HUES6 (cell line): ENCODE measurements at regions not wholly inside any gene's neighbourhood (a gene's known extent, or its start where the extent isn't known, plus 50 kb on each side); places are given as distances from the start of the nearest gene placed in this dataset.

Experiments
- H3K27ac ChIP-seq: 2 replicates; pipeline ENCODE4 v1.7.0; 2013; ENCODE audit warnings: low read depth, mild to moderate bottlenecking, low read length, inconsistent platforms
- H3K27me3 ChIP-seq: 2 replicates; pipeline ENCODE4 v1.6.1; 2013; ENCODE audit warnings: low read length; ENCODE audit not compliant: control insufficient read depth, insufficient read depth
- H3K36me3 ChIP-seq: 2 replicates; pipeline ENCODE4 v1.6.1; 2013; ENCODE audit warnings: low read length; ENCODE audit not compliant: control insufficient read depth, insufficient read depth
- H3K4me1 ChIP-seq: 2 replicates; pipeline ENCODE4 v1.6.1; 2013; ENCODE audit warnings: low read length; ENCODE audit not compliant: control insufficient read depth, insufficient read depth
- H3K4me3 ChIP-seq: 2 replicates; pipeline ENCODE4 v1.5.1; 2013; ENCODE audit warnings: low read depth, low read length
- H3K9ac ChIP-seq: one replicate; pipeline ENCODE4 v1.6.1; 2013; ENCODE audit warnings: mild to moderate bottlenecking, low read length
- H3K9me3 ChIP-seq: 2 replicates; pipeline ENCODE4 v1.6.1; 2013; ENCODE audit warnings: low read depth, low read length; ENCODE audit not compliant: control insufficient read depth, insufficient read depth

DNA sequence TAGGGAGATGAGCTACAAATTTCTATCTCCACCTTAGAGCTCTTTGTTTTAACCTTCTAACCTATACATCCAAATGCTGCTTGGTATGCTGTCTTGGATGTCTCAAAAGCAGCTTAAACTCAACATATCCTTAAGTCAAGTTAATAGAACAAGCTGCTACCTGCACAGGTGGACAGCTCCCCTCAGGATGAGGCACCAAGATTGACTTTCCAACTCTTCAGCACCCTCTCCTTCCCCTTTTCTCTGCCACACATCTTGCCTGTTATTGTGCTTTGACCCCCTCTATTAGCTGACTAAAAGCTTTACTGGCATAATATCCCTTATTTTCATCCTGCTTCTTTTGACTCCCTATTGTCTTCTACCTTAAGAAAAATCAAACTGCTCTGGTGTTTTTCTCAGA lies 448.1 kb upstream of the MEX3C start:
- Histone ChIP-seq H3K36me3 (no peaks in the 10 kb centered on the region), H3K27ac (no peak overlapping the region), H3K27me3 (no peaks in the 10 kb centered on the region), H3K4me1 (no peaks in the 10 kb centered on the region), H3K9me3 (no peaks in the 10 kb centered on the region), H3K9ac (no peak overlapping the region), H3K4me3 (no peak overlapping the region)

DNA sequence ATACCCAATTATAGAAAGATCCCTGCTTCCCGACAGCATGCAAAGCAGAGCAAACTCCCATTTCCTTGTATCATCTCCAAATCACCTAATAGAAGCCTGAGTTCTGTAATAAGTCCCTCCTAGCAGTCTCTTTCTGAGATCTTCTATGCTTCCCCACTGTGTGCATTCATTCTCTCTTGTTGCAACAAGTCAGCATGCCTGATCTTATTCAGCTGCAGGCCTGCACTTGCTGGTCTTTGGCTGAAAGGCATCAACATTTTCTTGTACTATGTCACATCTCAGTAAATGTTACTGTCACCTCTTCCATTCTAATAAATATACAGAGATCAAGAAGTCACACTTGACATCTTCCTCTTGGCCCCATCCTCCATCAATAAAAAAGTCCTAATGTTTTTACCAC lies 449.9 kb upstream of the MEX3C start:
- no peak overlapping the region for H3K27ac ChIP-seq
- H3K9me3 ChIP-seq: no peaks in the 10 kb centered on the region
- no peaks in the 10 kb centered on the region for H3K4me1 ChIP-seq
- no peaks in the 10 kb centered on the region for H3K27me3 ChIP-seq
- H3K4me3 ChIP-seq: no peak overlapping the region
- no peaks in the 10 kb centered on the region for H3K36me3 ChIP-seq
- no peak overlapping the region for H3K9ac ChIP-seq

- H3K4me3 ChIP-seq: no peak overlapping the region
- H3K9ac ChIP-seq: no peak overlapping the region
- H3K27me3 ChIP-seq: no peaks in the 10 kb centered on the region
- H3K9me3 ChIP-seq: no peaks in the 10 kb centered on the region
- H3K36me3 ChIP-seq: no peaks in the 10 kb centered on the region
- no peaks in the 10 kb centered on the region for H3K4me1 ChIP-seq
- no peak overlapping the region for H3K27ac ChIP-seq
Observed at GRCh38 chr18:51647942-51648341, 450.5 kb upstream of the MEX3C start.

DNA sequence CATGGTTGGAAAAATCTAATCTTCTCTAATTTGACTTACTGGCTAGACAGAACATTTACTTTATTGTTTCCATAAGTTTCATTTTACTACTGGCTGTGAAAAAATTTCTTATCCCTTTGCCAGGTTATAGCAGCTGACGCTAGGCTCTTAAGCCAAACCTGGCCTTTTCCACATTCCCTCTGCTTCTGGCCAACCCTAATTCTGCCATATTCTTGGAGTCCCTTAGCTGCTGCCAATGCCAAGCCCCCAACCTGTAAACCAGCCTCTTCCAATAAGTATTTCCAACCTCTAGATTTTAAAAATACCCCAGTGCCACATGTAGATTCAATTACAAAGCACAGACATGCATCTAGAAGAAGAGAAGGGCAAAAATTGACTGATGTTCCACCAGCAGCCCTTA lies 452.3 kb upstream of the MEX3C start:
- Histone ChIP-seq H3K36me3 (no peaks in the 10 kb centered on the region), H3K4me3 (no peak overlapping the region), H3K4me1 (peaks cover 7% of the 10 kb centered on the region), H3K27me3 (no peaks in the 10 kb centered on the region), H3K9me3 (no peaks in the 10 kb centered on the region), H3K27ac (no peak overlapping the region), H3K9ac (no peak overlapping the region)

DNA sequence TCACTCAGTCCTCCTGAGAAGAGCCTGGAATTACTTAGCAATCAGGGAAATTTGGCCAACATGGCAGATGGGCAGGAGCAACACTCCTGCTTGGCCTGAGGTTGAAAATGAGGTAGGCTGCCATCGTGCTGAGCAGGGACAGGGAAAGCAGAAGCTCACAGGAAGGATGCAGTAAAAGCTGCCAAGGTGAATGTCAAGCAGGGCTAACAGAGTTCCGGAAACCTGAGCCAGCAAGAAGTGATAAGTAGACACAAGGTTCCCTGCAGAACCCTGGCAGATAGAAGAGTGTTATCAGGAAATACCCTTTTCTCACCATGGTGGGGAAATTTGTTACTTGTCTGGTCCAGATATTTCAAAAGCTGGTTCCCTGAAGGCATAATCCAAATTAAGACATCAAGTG lies 454.3 kb upstream of the MEX3C start:
- H3K9ac ChIP-seq: no peak overlapping the region
- no peak overlapping the region for H3K27ac ChIP-seq
- no peaks in the 10 kb centered on the region for H3K36me3 ChIP-seq
- H3K4me3 ChIP-seq: no peak overlapping the region
- H3K4me1 ChIP-seq: peaks cover 26% of the 10 kb centered on the region
- H3K27me3 ChIP-seq: no peaks in the 10 kb centered on the region
- no peaks in the 10 kb centered on the region for H3K9me3 ChIP-seq

DNA sequence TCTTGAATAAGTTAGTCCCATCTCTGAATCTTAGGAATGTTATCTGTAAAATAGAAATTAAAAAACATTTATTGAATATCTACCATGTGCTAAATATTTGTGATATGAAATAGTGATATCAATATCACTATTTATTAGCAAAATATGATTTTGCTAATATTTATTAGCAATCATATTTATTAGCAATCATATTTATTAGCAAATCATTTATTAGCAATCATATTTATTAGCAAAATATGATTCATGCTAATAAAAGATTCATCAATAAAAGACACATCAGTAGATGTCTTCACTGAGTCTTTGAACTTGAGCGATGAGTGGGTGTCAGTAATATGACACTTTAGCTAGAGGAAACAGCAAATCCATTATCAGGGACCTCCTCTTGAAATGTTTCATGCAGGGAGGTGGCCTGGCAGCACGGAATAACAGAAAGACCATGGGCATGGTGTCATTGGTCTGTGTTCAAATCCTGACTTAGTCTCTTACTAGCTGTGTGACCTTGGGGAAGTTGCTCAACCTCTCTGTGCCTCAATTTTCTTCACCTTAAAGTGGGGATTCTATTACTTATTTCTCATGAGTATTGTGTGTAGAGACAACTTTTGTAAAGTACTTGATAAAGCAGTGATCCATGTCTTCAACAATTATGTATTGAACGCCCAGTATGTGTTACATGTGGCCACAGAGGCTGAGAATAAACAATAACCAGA lies 456.2 kb upstream of the MEX3C start:
- no peaks in the 10 kb centered on the region for H3K36me3 ChIP-seq
- no peaks in the 10 kb centered on the region for H3K27me3 ChIP-seq
- no peaks in the 10 kb centered on the region for H3K9me3 ChIP-seq
- no peak overlapping the region for H3K4me3 ChIP-seq
- no peak overlapping the region for H3K27ac ChIP-seq
- peaks cover 39% of the 10 kb centered on the region for H3K4me1 ChIP-seq
- H3K9ac ChIP-seq: no peak overlapping the region

- H3K36me3 ChIP-seq: no peaks in the 10 kb centered on the region
- H3K9me3 ChIP-seq: no peaks in the 10 kb centered on the region
- H3K9ac ChIP-seq: peak overlapping the region; percentile 30
- peak overlapping the region; percentile 14; the same call in 1 of the 2 replicates for H3K4me3 ChIP-seq
- H3K4me1 ChIP-seq: peaks cover 44% of the 10 kb centered on the region
- H3K27ac ChIP-seq: peak overlapping the region; percentile 29; the same call in 1 of the 2 replicates
- no peaks in the 10 kb centered on the region for H3K27me3 ChIP-seq
Observed at GRCh38 chr18:51654488-51655326, 457.2 kb upstream of the MEX3C start.

- Histone ChIP-seq H3K27ac (peak overlapping the region; percentile 29; the same call in 1 of the 2 replicates), H3K36me3 (no peaks in the 10 kb centered on the region), H3K4me3 (peak overlapping the region; percentile 14; the same call in 1 of the 2 replicates), H3K4me1 (peaks cover 44% of the 10 kb centered on the region), H3K27me3 (no peaks in the 10 kb centered on the region), H3K9me3 (no peaks in the 10 kb centered on the region), H3K9ac (peak overlapping the region; percentile 30)
Observed at GRCh38 chr18:51655327-51655698, 457.8 kb upstream of the MEX3C start.

DNA sequence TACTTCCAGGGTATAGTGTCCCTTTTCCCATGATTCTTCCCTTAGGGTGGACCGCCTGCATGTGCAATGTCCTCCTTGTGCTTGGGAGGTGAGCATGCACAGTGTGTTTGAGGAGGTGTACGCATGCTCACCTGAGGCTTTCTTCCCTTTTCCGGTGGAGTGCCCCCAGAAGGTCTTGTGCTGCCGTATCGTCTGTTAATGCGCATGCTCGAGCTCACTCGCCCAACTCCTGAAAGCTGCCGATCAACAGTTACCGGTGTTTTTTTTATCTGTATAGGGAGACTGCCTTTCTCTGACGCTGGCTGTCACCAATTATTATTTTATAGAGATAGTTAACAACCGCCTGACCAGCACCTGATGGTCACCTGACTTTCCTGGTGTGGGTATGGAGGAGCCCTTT lies 458.8 kb upstream of the MEX3C start:
- Histone ChIP-seq H3K4me1 (peaks cover 44% of the 10 kb centered on the region), H3K27ac (no peak overlapping the region)

DNA sequence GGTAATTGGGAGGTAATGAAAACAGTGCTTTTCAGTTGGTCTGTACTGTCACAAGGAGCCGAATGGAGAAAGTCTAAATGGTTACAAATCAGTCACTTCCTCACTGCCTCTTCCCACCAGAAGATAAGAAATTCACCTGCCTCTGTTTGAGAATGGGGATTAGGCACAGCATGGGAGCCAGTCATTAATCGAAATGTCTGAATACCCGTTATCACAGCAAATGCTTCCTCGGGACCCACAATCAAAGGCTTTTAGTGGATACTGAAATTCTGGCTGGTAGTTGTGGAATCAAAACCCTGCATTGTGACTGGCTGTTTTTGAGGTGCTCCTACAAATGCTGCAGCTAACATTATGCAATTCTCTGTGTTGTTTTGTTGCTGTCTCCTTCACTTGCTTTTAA lies 461.0 kb upstream of the MEX3C start:
- Histone ChIP-seq H3K9me3 (no peaks in the 10 kb centered on the region), H3K27me3 (no peaks in the 10 kb centered on the region), H3K27ac (no peak overlapping the region), H3K4me3 (no peak overlapping the region), H3K36me3 (no peaks in the 10 kb centered on the region), H3K9ac (no peak overlapping the region), H3K4me1 (peaks cover 44% of the 10 kb centered on the region)

More for the DNA sequence above, 458.8 kb upstream of the MEX3C start:
- Histone ChIP-seq H3K36me3 (no peaks in the 10 kb centered on the region), H3K27me3 (no peaks in the 10 kb centered on the region), H3K9me3 (no peaks in the 10 kb centered on the region), H3K4me3 (no peak overlapping the region), H3K9ac (no peak overlapping the region)

DNA sequence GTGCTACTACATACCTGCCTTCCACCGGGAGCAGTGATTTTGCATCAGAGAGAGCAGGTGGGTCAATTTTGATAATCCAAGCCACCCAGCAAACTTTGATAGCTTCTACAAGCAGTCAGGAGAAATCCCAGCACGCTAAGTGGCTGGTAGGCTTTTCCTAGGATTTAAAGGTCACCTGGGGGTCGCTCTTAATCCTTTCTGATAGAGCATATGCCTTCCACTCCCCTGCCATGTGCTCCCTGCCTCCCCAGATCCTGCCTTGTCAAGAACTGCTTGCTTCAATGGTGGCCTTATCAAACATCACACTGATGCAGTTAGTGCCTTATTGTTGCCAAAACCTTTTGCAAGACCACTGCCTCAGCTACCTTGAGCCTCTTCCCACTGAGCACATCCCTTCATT lies 462.3 kb upstream of the MEX3C start:
- Histone ChIP-seq H3K4me1 (peaks cover 37% of the 10 kb centered on the region), H3K9ac (no peak overlapping the region), H3K27ac (no peak overlapping the region), H3K9me3 (no peaks in the 10 kb centered on the region), H3K4me3 (no peak overlapping the region), H3K27me3 (no peaks in the 10 kb centered on the region), H3K36me3 (no peaks in the 10 kb centered on the region)
